Transverse colon (tissue), 4 donors: ENCODE measurements at regions not wholly inside any gene's neighbourhood (a gene's known extent, or its start where the extent isn't known, plus 50 kb on each side); places are given as distances from the start of the nearest gene placed in this dataset.

ENCODE experiments used
- EP300 ChIP-seq: sonication (generic); formaldehyde crosslinking; IDR thresholded peaks from one replicate; pipeline ENCODE4 v1.6.1; 2017; ENCODE audit warnings: antibody characterized with exemption, low read depth
- POLR2A ChIP-seq: fragments of 450-650 bp; IDR thresholded peaks from one replicate; pipeline ENCODE4 v1.6.1; 2016; ENCODE audit warnings: antibody characterized with exemption, mild to moderate bottlenecking, moderate library complexity
- POLR2AphosphoS5 ChIP-seq, 3 donors: sonication (generic); formaldehyde crosslinking; IDR thresholded peaks; one replicate each; pipeline ENCODE4 v1.6.1; 2016; ENCODE audit warnings: antibody characterized with exemption in 3 of 3
- TF ChIP-seq, protein P1 (sequence below), 5 experiments: fragments of 200-600 bp in 3 of 5; fragments of 450-650 bp in 2 of 5; sonication (generic) in 3 of 5; IDR thresholded peaks; 1 replicate in 2 of 5; 2 replicates in 3 of 5; pipeline ENCODE4 v1.5.1; 2016 to 2017; ENCODE audit warnings: antibody characterized with exemption in 5 of 5, inconsistent platforms in 3 of 5, mild to moderate bottlenecking in 2 of 5, moderate library complexity in 1 of 5

DNA sequence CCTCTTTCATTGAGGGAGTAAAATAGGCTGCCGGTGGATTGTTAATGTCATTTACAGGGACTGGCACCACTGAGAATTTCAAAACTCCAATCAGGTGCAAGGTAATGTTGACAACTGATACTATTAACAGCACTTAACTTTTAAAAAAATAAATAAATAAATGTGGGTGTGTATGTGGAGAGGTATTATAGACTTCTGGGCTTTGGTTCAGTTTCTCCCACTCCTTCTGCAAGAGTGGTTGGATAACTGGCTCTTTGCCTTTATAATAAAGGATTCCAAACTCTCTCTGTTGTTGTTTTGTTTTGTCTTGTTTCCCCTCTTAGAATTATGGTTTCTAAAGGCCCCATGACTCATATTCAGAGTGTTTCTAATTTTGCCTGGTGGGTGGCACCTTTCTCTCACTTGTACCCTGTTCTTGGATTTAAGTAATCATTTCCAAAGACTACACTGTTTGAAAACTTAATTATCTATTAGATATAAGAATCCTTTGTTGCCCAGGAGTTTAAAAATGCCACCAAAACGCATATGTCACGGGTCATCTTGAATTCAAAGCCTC is 151.6 kb upstream of the ARID2 start:
- TF ChIP-seq POLR2A (no peak), EP300 (no peak), POLR2AphosphoS5 (IDR thresholded peaks at IDR 0.05) (no peak)
- TF ChIP-seq, protein P1, sequence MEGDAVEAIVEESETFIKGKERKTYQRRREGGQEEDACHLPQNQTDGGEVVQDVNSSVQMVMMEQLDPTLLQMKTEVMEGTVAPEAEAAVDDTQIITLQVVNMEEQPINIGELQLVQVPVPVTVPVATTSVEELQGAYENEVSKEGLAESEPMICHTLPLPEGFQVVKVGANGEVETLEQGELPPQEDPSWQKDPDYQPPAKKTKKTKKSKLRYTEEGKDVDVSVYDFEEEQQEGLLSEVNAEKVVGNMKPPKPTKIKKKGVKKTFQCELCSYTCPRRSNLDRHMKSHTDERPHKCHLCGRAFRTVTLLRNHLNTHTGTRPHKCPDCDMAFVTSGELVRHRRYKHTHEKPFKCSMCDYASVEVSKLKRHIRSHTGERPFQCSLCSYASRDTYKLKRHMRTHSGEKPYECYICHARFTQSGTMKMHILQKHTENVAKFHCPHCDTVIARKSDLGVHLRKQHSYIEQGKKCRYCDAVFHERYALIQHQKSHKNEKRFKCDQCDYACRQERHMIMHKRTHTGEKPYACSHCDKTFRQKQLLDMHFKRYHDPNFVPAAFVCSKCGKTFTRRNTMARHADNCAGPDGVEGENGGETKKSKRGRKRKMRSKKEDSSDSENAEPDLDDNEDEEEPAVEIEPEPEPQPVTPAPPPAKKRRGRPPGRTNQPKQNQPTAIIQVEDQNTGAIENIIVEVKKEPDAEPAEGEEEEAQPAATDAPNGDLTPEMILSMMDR (IDR thresholded peaks at IDR 0.05), result no peak
